Panc1 (cell line): ENCODE measurements at regions not wholly inside any gene's neighbourhood (a gene's known extent, or its start where the extent isn't known, plus 50 kb on each side); places are given as distances from the start of the nearest gene placed in this dataset.
"Not testable (repeated sequence)": the region's sequence is repeated elsewhere in the genome, so short reads cannot be mapped to it uniquely, and the experiment has no call there.

ENCODE experiments used
- ATAC-seq: fragments of 200-7000 bp; cut with Tn5 transposase; 2 replicates; pipeline ENCODE4 v1.9.1; 2020; ENCODE audit warnings: mild to moderate bottlenecking, moderate library complexity
- BruUV-seq: library from RNA; stranded (reverse); fragments of 400-500 nt; replicated peaks from 2 replicates; lab custom pipeline; 2021; lab: Mats Ljungman, UMichigan
- CTCF ChIA-PET: fragments of 300-600 bp; sonication (Branson Sonifier 250); formaldehyde crosslinking; loops from one replicate; lab custom pipeline; 2022; ENCODE audit warnings: antibody characterized with exemption; lab: Charles Lee
- POLR2A ChIA-PET: fragments of 300-600 bp; sonication (Branson Sonifier 250); formaldehyde crosslinking; loops from one replicate; lab custom pipeline; 2022; ENCODE audit warnings: antibody characterized with exemption; lab: Charles Lee
- DNase-seq: peaks from one replicate; pipeline ENCODE4 v3.0.0-alpha.2; 2010; ENCODE audit warnings: low read depth, low spot score
- H3K27ac ChIP-seq: 2 replicates; pipeline ENCODE4 v1.5.1; 2011; ENCODE audit warnings: mild to moderate bottlenecking, low read length, inconsistent platforms
- H3K27me3 ChIP-seq: fragments of 200-500 bp; sonication (Bioruptor generic); 2 replicates; pipeline ENCODE4 v1.6.0; 2014; ENCODE audit warnings: low read length, inconsistent platforms; ENCODE audit not compliant: control insufficient read depth, insufficient read depth
- H3K36me3 ChIP-seq: fragments of 200-500 bp; sonication (Bioruptor generic); 2 replicates; pipeline ENCODE4 v1.5.1; 2014; ENCODE audit warnings: inconsistent platforms, mild to moderate bottlenecking, low read length, moderate library complexity; ENCODE audit not compliant: control insufficient read depth, insufficient read depth
- H3K4me1 ChIP-seq: 2 replicates; pipeline ENCODE4 v1.5.1; 2011; ENCODE audit warnings: inconsistent platforms, mild to moderate bottlenecking, low read length, moderate library complexity; ENCODE audit not compliant: control insufficient read depth, insufficient read depth
- H3K4me3 ChIP-seq, 2 experiments: 2 replicates each; pipeline ENCODE4 v1.5.1; 2011 to 2012; ENCODE audit warnings: low read depth in 2 of 2, low read length in 2 of 2, mild to moderate bottlenecking in 2 of 2, inconsistent platforms in 1 of 2, moderate library complexity in 1 of 2
- H3K9me3 ChIP-seq: fragments of 200-500 bp; sonication (Bioruptor generic); 2 replicates; pipeline ENCODE4 v1.5.1; 2014; ENCODE audit warnings: low read depth, mild to moderate bottlenecking, inconsistent platforms, low read length, moderate library complexity; ENCODE audit not compliant: control insufficient read depth, insufficient read depth
- POLR2AphosphoS5 ChIP-seq: IDR thresholded peaks from 2 replicates; pipeline ENCODE4 v1.6.1; 2012; ENCODE audit warnings: mild to moderate bottlenecking, low read depth, low read length, moderate library complexity
- SIN3A ChIP-seq: IDR thresholded peaks from 2 replicates; pipeline ENCODE4 v1.6.1; 2012; ENCODE audit warnings: low read depth, mild to moderate bottlenecking, low read length, moderate library complexity, borderline replicate concordance; ENCODE audit not compliant: insufficient read depth
- TCF7L2 ChIP-seq: IDR thresholded peaks from 2 replicates; pipeline ENCODE4 v1.6.1; 2011; ENCODE audit warnings: mild to moderate bottlenecking, low read depth, low read length, inconsistent platforms
- in situ Hi-C: cut with HindIII; loops from 2 replicates; pipeline ENCODE4 v1.10.0; 2016; ENCODE audit warnings: low sequenced_read_pairs, low pct_unique_long_range_greater_than_20kb
- intact Hi-C: fragments of 100-400 bp; cut with micrococcal nuclease; formaldehyde crosslinking; loops from one replicate; pipeline ENCODE4 v1.10.0; 2022; ENCODE audit not compliant: unreplicated experiment
- TF ChIP-seq, protein P1 (sequence below), 2 experiments: IDR thresholded peaks; 2 replicates each; pipeline ENCODE4 v1.6.1; 2011 to 2012; ENCODE audit warnings: low read depth in 2 of 2, control low read depth in 1 of 2, low read length in 1 of 2, mild to moderate bottlenecking in 1 of 2, moderate library complexity in 1 of 2; ENCODE audit not compliant: insufficient read depth in 1 of 2
- TF ChIP-seq, protein P2 (sequence below): fragments of 450-650 bp; IDR thresholded peaks from 2 replicates; pipeline ENCODE4 v1.5.1; 2017; ENCODE audit warnings: mild to moderate bottlenecking

DNA sequence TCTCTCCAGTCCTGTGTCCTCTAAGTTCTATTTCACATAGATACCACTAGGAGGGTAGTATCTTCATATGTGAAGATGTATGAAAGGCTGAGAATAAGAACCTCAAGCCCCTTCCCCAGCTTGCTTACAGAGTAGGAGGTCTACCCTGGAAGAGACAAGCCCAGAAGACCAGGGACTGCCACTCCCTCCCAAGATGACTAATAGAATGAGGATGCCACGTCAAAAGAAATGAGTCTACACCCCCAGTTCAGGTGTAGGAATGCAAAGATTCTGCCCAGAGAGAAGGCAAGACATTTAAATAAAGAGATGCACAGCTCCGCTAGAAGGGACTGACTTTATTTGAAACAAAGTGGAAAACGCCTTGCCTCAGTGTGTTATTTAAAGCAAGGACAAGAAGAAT is 1006.0 kb upstream of the USP15 start:
- no peaks in the 10 kb centered on the region for H3K9me3 ChIP-seq
- DNase-seq (no peak), ATAC-seq (no peak)
- intact Hi-C loops (no loop called here), in situ Hi-C loops (no loop called here)
- BruUV-seq, result no TSS peak
- ChIA-PET POLR2A (no interaction called here), CTCF (no interaction called here)
- H3K4me1 ChIP-seq, result no peaks in the 10 kb centered on the region
- no peak overlapping the region for H3K27ac ChIP-seq
- no peaks in the 10 kb centered on the region for H3K27me3 ChIP-seq
- no peak overlapping the region for H3K4me3 ChIP-seq
- H3K36me3 ChIP-seq, result no peaks in the 10 kb centered on the region
- TF ChIP-seq, protein P1, sequence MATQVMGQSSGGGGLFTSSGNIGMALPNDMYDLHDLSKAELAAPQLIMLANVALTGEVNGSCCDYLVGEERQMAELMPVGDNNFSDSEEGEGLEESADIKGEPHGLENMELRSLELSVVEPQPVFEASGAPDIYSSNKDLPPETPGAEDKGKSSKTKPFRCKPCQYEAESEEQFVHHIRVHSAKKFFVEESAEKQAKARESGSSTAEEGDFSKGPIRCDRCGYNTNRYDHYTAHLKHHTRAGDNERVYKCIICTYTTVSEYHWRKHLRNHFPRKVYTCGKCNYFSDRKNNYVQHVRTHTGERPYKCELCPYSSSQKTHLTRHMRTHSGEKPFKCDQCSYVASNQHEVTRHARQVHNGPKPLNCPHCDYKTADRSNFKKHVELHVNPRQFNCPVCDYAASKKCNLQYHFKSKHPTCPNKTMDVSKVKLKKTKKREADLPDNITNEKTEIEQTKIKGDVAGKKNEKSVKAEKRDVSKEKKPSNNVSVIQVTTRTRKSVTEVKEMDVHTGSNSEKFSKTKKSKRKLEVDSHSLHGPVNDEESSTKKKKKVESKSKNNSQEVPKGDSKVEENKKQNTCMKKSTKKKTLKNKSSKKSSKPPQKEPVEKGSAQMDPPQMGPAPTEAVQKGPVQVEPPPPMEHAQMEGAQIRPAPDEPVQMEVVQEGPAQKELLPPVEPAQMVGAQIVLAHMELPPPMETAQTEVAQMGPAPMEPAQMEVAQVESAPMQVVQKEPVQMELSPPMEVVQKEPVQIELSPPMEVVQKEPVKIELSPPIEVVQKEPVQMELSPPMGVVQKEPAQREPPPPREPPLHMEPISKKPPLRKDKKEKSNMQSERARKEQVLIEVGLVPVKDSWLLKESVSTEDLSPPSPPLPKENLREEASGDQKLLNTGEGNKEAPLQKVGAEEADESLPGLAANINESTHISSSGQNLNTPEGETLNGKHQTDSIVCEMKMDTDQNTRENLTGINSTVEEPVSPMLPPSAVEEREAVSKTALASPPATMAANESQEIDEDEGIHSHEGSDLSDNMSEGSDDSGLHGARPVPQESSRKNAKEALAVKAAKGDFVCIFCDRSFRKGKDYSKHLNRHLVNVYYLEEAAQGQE (IDR thresholded peaks at IDR 0.05; ENCODE audit: insufficient read depth in 1 of 2, low read depth in 2 of 2, low read length in 1 of 2), result no peak
- TF ChIP-seq, protein P2, sequence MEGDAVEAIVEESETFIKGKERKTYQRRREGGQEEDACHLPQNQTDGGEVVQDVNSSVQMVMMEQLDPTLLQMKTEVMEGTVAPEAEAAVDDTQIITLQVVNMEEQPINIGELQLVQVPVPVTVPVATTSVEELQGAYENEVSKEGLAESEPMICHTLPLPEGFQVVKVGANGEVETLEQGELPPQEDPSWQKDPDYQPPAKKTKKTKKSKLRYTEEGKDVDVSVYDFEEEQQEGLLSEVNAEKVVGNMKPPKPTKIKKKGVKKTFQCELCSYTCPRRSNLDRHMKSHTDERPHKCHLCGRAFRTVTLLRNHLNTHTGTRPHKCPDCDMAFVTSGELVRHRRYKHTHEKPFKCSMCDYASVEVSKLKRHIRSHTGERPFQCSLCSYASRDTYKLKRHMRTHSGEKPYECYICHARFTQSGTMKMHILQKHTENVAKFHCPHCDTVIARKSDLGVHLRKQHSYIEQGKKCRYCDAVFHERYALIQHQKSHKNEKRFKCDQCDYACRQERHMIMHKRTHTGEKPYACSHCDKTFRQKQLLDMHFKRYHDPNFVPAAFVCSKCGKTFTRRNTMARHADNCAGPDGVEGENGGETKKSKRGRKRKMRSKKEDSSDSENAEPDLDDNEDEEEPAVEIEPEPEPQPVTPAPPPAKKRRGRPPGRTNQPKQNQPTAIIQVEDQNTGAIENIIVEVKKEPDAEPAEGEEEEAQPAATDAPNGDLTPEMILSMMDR, result no peak
- TF ChIP-seq POLR2AphosphoS5 (no peak), SIN3A (no peak), TCF7L2 (no peak)

DNA sequence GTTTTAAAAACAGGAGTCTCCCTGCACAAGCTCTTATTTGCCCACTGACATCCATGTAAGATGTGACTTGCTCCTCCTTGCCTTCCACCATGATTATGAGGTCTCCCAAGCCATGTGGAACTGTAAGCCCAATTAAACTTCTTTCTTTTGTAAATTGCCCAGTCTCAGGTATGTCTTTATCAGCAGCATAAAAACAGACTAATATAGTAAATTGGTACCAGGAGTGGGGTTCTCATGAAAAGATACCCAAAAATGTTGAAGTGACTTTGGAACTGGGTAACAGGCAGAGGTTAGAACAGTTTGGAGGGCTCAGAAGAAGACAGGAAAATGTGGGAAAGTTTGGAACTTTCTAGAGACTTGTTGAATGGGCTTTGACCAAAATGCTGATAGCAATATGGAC is 995.9 kb upstream of the USP15 start:
- POLR2A ChIA-PET, H3K36me3 ChIP-seq, BruUV-seq, ATAC-seq, H3K27ac ChIP-seq, H3K4me3 ChIP-seq, H3K4me1 ChIP-seq, intact Hi-C loops, in situ Hi-C loops, CTCF ChIA-PET, H3K9me3 ChIP-seq, H3K27me3 ChIP-seq, DNase-seq: not testable (repeated sequence)

DNA sequence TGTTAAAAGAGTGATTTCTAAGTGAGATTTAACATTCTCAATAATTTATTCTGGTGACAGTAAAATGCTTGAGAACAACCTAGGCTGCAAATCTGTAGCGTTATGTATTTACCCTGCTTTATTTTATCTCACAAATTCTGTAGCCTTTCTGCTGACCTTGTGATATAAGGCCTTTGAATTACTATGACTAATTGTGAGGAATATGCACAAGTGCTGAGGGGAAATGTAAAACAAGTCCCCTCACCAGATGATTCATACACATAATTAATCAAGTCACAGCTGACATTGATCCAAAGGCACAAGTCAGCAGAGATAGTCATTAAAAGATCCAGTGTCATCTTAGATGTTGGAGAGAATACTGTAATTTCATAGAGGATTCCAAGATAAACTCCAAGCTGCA is 992.7 kb upstream of the USP15 start:
- intact Hi-C loops (no loop called here), in situ Hi-C loops (no loop called here)
- Histone ChIP-seq H3K9me3 (no peaks in the 10 kb centered on the region), H3K4me3 (no peak overlapping the region), H3K27me3 (no peaks in the 10 kb centered on the region), H3K27ac (no peak overlapping the region), H3K4me1 (no peaks in the 10 kb centered on the region), H3K36me3 (no peaks in the 10 kb centered on the region)
- POLR2A ChIA-PET, result no interaction called here
- BruUV-seq, result no TSS peak
- DNase-seq, result no peak
- TF ChIP-seq POLR2AphosphoS5 (no peak), TCF7L2 (no peak), SIN3A (no peak)
- TF ChIP-seq, protein P1 (IDR thresholded peaks at IDR 0.05; ENCODE audit: insufficient read depth in 1 of 2, low read depth in 2 of 2, low read length in 1 of 2), result no peak
- TF ChIP-seq, protein P2, result no peak
- CTCF ChIA-PET, result no interaction called here
- no peak for ATAC-seq
